ENCODE measurements at regions not wholly inside any gene's neighbourhood (a gene's known extent, or its start where the extent isn't known, plus 50 kb on each side); places are given as distances from the start of the nearest gene placed in this dataset.
"Not testable (repeated sequence)": the region's sequence is repeated elsewhere in the genome, so short reads cannot be mapped to it uniquely, and the experiment has no call there.

GRCh38 chr1:238914346-238914745 lies 472.0 kb upstream of the CHRM3 start:
- no peak overlapping the region for H3K4me3 ChIP-seq (ENCODE audit: low read length)
- H3K9ac ChIP-seq (ENCODE audit: low read depth, low read length), result no peak overlapping the region
- 93% methylated on average over 1 of the region's 1 CpG for WGBS
- H3K27ac ChIP-seq (ENCODE audit: low read depth, low read length), result no peak overlapping the region
- H3K4me1 ChIP-seq (ENCODE audit: insufficient read depth, low read length), result no peaks in the 10 kb centered on the region
- no peaks in the 10 kb centered on the region for H3K36me3 ChIP-seq (ENCODE audit: insufficient read depth, low read length)
- no peaks in the 10 kb centered on the region for H3K27me3 ChIP-seq (ENCODE audit: insufficient read depth, low read length)
- H3K9me3 ChIP-seq (ENCODE audit: insufficient read depth, low read depth, low read length), result no peaks in the 10 kb centered on the region

GRCh38 chr1:238913210-238913609 lies 473.2 kb upstream of the CHRM3 start:
- H3K9me3 ChIP-seq (ENCODE audit: insufficient read depth, low read depth, low read length), result no peaks in the 10 kb centered on the region
- H3K27me3 ChIP-seq (ENCODE audit: insufficient read depth, low read length), result no peaks in the 10 kb centered on the region
- no peak overlapping the region for H3K4me3 ChIP-seq (ENCODE audit: low read length)
- 94% methylated on average over 1 of the region's 2 CpGs for WGBS
- no peaks in the 10 kb centered on the region for H3K4me1 ChIP-seq (ENCODE audit: insufficient read depth, low read length)
- no peak overlapping the region for H3K9ac ChIP-seq (ENCODE audit: low read depth, low read length)
- no peaks in the 10 kb centered on the region for H3K36me3 ChIP-seq (ENCODE audit: insufficient read depth, low read length)
- H3K27ac ChIP-seq (ENCODE audit: low read depth, low read length), result no peak overlapping the region

GRCh38 chr1:238912148-238912547 lies 474.2 kb upstream of the CHRM3 start:
- H3K4me1 ChIP-seq (ENCODE audit: insufficient read depth, low read length), result no peaks in the 10 kb centered on the region
- WGBS, result no CpG with 5 or more reads among the region's 1 CpG
- H3K36me3 ChIP-seq (ENCODE audit: insufficient read depth, low read length), result no peaks in the 10 kb centered on the region
- H3K27me3 ChIP-seq (ENCODE audit: insufficient read depth, low read length), result no peaks in the 10 kb centered on the region
- no peak overlapping the region for H3K27ac ChIP-seq (ENCODE audit: low read depth, low read length)
- H3K9me3 ChIP-seq (ENCODE audit: insufficient read depth, low read depth, low read length), result no peaks in the 10 kb centered on the region
- H3K9ac ChIP-seq (ENCODE audit: low read depth, low read length), result no peak overlapping the region
- H3K4me3 ChIP-seq (ENCODE audit: low read length), result no peak overlapping the region

- not testable (repeated sequence) for H3K36me3 ChIP-seq (ENCODE audit: insufficient read depth, low read length); H3K27ac ChIP-seq (ENCODE audit: low read depth, low read length); H3K9me3 ChIP-seq (ENCODE audit: insufficient read depth, low read depth, low read length); H3K4me1 ChIP-seq (ENCODE audit: insufficient read depth, low read length); H3K4me3 ChIP-seq (ENCODE audit: low read length); H3K27me3 ChIP-seq (ENCODE audit: insufficient read depth, low read length); H3K9ac ChIP-seq (ENCODE audit: low read depth, low read length)
- WGBS, result 96% methylated on average over 7 of the region's 8 CpGs
Observed at GRCh38 chr1:238902752-238903151, 483.6 kb upstream of the CHRM3 start.

GRCh38 chr1:238900334-238900865 lies 486.0 kb upstream of the CHRM3 start:
- Histone ChIP-seq H3K9ac (ENCODE audit: low read depth, low read length) (no peak overlapping the region), H3K4me3 (ENCODE audit: low read length) (no peak overlapping the region), H3K4me1 (ENCODE audit: insufficient read depth, low read length) (no peaks in the 10 kb centered on the region), H3K9me3 (ENCODE audit: insufficient read depth, low read depth, low read length) (no peaks in the 10 kb centered on the region), H3K36me3 (ENCODE audit: insufficient read depth, low read length) (no peaks in the 10 kb centered on the region), H3K27ac (ENCODE audit: low read depth, low read length) (no peak overlapping the region), H3K27me3 (ENCODE audit: insufficient read depth, low read length) (no peaks in the 10 kb centered on the region)
- whole genome bisulfite sequencing, result 95% methylated on average over 8 of the region's 8 CpGs

- Histone ChIP-seq H3K9me3 (ENCODE audit: insufficient read depth, low read depth, low read length) (no peaks in the 10 kb centered on the region), H3K27ac (ENCODE audit: low read depth, low read length) (no peak overlapping the region), H3K36me3 (ENCODE audit: insufficient read depth, low read length) (no peaks in the 10 kb centered on the region), H3K27me3 (ENCODE audit: insufficient read depth, low read length) (no peaks in the 10 kb centered on the region), H3K4me1 (ENCODE audit: insufficient read depth, low read length) (no peaks in the 10 kb centered on the region), H3K4me3 (ENCODE audit: low read length) (no peak overlapping the region), H3K9ac (ENCODE audit: low read depth, low read length) (no peak overlapping the region)
Observed at GRCh38 chr1:238898856-238899255, 487.5 kb upstream of the CHRM3 start.

GRCh38 chr1:238895911-238896310 lies 490.5 kb upstream of the CHRM3 start:
- Histone ChIP-seq H3K4me1 (ENCODE audit: insufficient read depth, low read length) (no peaks in the 10 kb centered on the region), H3K4me3 (ENCODE audit: low read length) (no peak overlapping the region), H3K9me3 (ENCODE audit: insufficient read depth, low read depth, low read length) (no peaks in the 10 kb centered on the region), H3K36me3 (ENCODE audit: insufficient read depth, low read length) (no peaks in the 10 kb centered on the region), H3K27ac (ENCODE audit: low read depth, low read length) (no peak overlapping the region), H3K27me3 (ENCODE audit: insufficient read depth, low read length) (no peaks in the 10 kb centered on the region), H3K9ac (ENCODE audit: low read depth, low read length) (no peak overlapping the region)
- 84% methylated on average over 2 of the region's 2 CpGs for WGBS

GRCh38 chr1:238892612-238893011 lies 493.8 kb upstream of the CHRM3 start:
- Histone ChIP-seq H3K27me3 (ENCODE audit: insufficient read depth, low read length) (no peaks in the 10 kb centered on the region), H3K9ac (ENCODE audit: low read depth, low read length) (no peak overlapping the region), H3K27ac (ENCODE audit: low read depth, low read length) (no peak overlapping the region), H3K36me3 (ENCODE audit: insufficient read depth, low read length) (no peaks in the 10 kb centered on the region), H3K9me3 (ENCODE audit: insufficient read depth, low read depth, low read length) (no peaks in the 10 kb centered on the region), H3K4me3 (ENCODE audit: low read length) (no peak overlapping the region), H3K4me1 (ENCODE audit: insufficient read depth, low read length) (no peaks in the 10 kb centered on the region)
- WGBS, result 84% methylated on average over 4 of the region's 4 CpGs

- Histone ChIP-seq H3K9ac (ENCODE audit: low read depth, low read length) (no peak overlapping the region), H3K9me3 (ENCODE audit: insufficient read depth, low read depth, low read length) (0 out of 2 replicates have a peak, but pooled peaks cover 6% of the 10 kb centered on the region), H3K27me3 (ENCODE audit: insufficient read depth, low read length) (no peaks in the 10 kb centered on the region), H3K4me1 (ENCODE audit: insufficient read depth, low read length) (no peaks in the 10 kb centered on the region), H3K36me3 (ENCODE audit: insufficient read depth, low read length) (no peaks in the 10 kb centered on the region), H3K4me3 (ENCODE audit: low read length) (no peak overlapping the region), H3K27ac (ENCODE audit: low read depth, low read length) (no peak overlapping the region)
- WGBS, result 85% methylated on average over 7 of the region's 8 CpGs
Observed at GRCh38 chr1:238861342-238862066, 524.9 kb upstream of the CHRM3 start.

- H3K9me3 ChIP-seq (ENCODE audit: insufficient read depth, low read depth, low read length), result peaks cover 36% of the 10 kb centered on the region
Observed at GRCh38 chr1:238833919-238834318, 552.4 kb upstream of the CHRM3 start.

GRCh38 chr1:238832106-238832505 lies 554.3 kb upstream of the CHRM3 start:
- no peak overlapping the region for H3K27ac ChIP-seq (ENCODE audit: low read depth, low read length)
- H3K27me3 ChIP-seq (ENCODE audit: insufficient read depth, low read length), result no peaks in the 10 kb centered on the region
- H3K4me1 ChIP-seq (ENCODE audit: insufficient read depth, low read length), result no peaks in the 10 kb centered on the region
- no peak overlapping the region for H3K9ac ChIP-seq (ENCODE audit: low read depth, low read length)
- WGBS, result 93% methylated on average over 1 of the region's 1 CpG
- H3K9me3 ChIP-seq (ENCODE audit: insufficient read depth, low read depth, low read length), result peaks cover 36% of the 10 kb centered on the region
- H3K4me3 ChIP-seq (ENCODE audit: low read length), result no peak overlapping the region
- H3K36me3 ChIP-seq (ENCODE audit: insufficient read depth, low read length), result no peaks in the 10 kb centered on the region

More at GRCh38 chr1:238833919-238834318, 552.4 kb upstream of the CHRM3 start:
- Histone ChIP-seq H3K36me3 (ENCODE audit: insufficient read depth, low read length) (no peaks in the 10 kb centered on the region), H3K27ac (ENCODE audit: low read depth, low read length) (no peak overlapping the region), H3K9ac (ENCODE audit: low read depth, low read length) (no peak overlapping the region), H3K4me3 (ENCODE audit: low read length) (no peak overlapping the region), H3K27me3 (ENCODE audit: insufficient read depth, low read length) (no peaks in the 10 kb centered on the region), H3K4me1 (ENCODE audit: insufficient read depth, low read length) (no peaks in the 10 kb centered on the region)

All from HUES64 (cell line).